GM12878 (cell line): ENCODE measurements at regions not wholly inside any gene's neighbourhood (a gene's known extent, or its start where the extent isn't known, plus 50 kb on each side); places are given as distances from the start of the nearest gene placed in this dataset.

Source experiments
- ATAC-seq: fragments of 200-7000 bp; cut with Tn5 transposase; 3 replicates; pipeline ENCODE4 v1.9.1; 2020; ENCODE audit warnings: mild to moderate bottlenecking, moderate library complexity
- BruUV-seq: library from RNA; stranded (reverse); fragments of 400-500 nt; replicated peaks from 2 replicates; lab custom pipeline; 2021; lab: Mats Ljungman, UMichigan
- CTCF ChIA-PET: fragments of 300-600 bp; sonication (Branson Sonifier 250); formaldehyde crosslinking; extraction: SDS; loops from one replicate; lab custom pipeline; 2021; ENCODE audit warnings: inconsistent platforms; lab: Yijun Ruan, JAX
- POLR2A ChIA-PET: fragments of 350-600 bp; formaldehyde crosslinking; extraction: SDS; loops from one replicate; lab custom pipeline; 2021; ENCODE audit warnings: inconsistent platforms; lab: Charles Lee
- RAD21 ChIA-PET: fragments of 300-600 bp; sonication (Branson Sonifier 250); formaldehyde crosslinking; loops from one replicate; lab custom pipeline; 2023; ENCODE audit warnings: antibody characterized with exemption; ENCODE audit not compliant: unreplicated experiment; lab: Charles Lee
- SMC1A ChIA-PET: fragments of 300-600 bp; sonication (Branson Sonifier 250); formaldehyde crosslinking; loops from one replicate; lab custom pipeline; 2023; ENCODE audit not compliant: unreplicated experiment, uncharacterized antibody; lab: Charles Lee
- DNase-seq: peaks from one replicate; pipeline ENCODE4 v3.0.0-alpha.2; 2011; ENCODE audit warnings: low read depth, low spot score
- FAIRE-seq: peaks from 3 replicates; lab custom pipeline; 2011; peaks lifted over from hg19 to GRCh38; lab: Jason Lieb, UNC
- H2AFZ ChIP-seq: 2 replicates; pipeline ENCODE4 v1.6.0; 2011; ENCODE audit warnings: low read depth, low read length, control low read depth; ENCODE audit not compliant: control insufficient read depth
- H3K27ac ChIP-seq: 2 replicates; pipeline ENCODE4 v1.5.1; 2011; ENCODE audit warnings: control low read depth; ENCODE audit not compliant: control insufficient read depth, insufficient read depth
- H3K27me3 ChIP-seq, 2 experiments: replicated peaks in 1 of 2; 2 replicates each; pipeline versions ENCODE4 v1.6.0 to v1.6.1; 2011; ENCODE audit warnings: low read length in 1 of 2; ENCODE audit not compliant: control insufficient read depth in 2 of 2, insufficient read depth in 2 of 2
- H3K36me3 ChIP-seq, 2 experiments: 2 replicates each; pipeline ENCODE4 v1.5.1; 2011; ENCODE audit warnings: low read length in 1 of 2; ENCODE audit not compliant: control insufficient read depth in 2 of 2, insufficient read depth in 2 of 2
- H3K4me1 ChIP-seq: 2 replicates; pipeline ENCODE4 v1.6.1; 2011; ENCODE audit warnings: mild to moderate bottlenecking, low read length, moderate library complexity, mixed read lengths; ENCODE audit not compliant: control insufficient read depth, insufficient read depth
- H3K4me2 ChIP-seq: 2 replicates; pipeline ENCODE4 v1.6.0; 2011; ENCODE audit warnings: control low read depth; ENCODE audit not compliant: control insufficient read depth, insufficient read depth
- H3K4me3 ChIP-seq: fragments of 200-600 bp; sonication (generic); 2 replicates; pipeline ENCODE4 v1.5.1; 2016
- H3K79me2 ChIP-seq: 2 replicates; pipeline ENCODE4 v1.6.0; 2011; ENCODE audit warnings: low read length; ENCODE audit not compliant: control insufficient read depth, insufficient read depth
- H3K9ac ChIP-seq: 2 replicates; pipeline ENCODE4 v1.8.0; 2011; ENCODE audit warnings: low read length, control low read depth, mixed read lengths; ENCODE audit not compliant: control insufficient read depth, insufficient read depth
- H3K9me3 ChIP-seq: replicated peaks from 3 replicates; pipeline ENCODE4 v1.5.1; 2011; ENCODE audit warnings: mild to moderate bottlenecking, low read length; ENCODE audit not compliant: control insufficient read depth, insufficient read depth
- H4K20me1 ChIP-seq: 2 replicates; pipeline ENCODE4 v1.6.0; 2011; ENCODE audit not compliant: control insufficient read depth, insufficient read depth
- CEBPB ChIP-seq, 2 experiments: fragments of 150-350 bp in 1 of 2; IDR thresholded peaks; 2 replicates each; pipeline ENCODE4 v1.6.1; 2012 to 2014; ENCODE audit warnings: low read depth in 2 of 2, low read length in 2 of 2, borderline replicate concordance in 1 of 2, inconsistent platforms in 1 of 2
- CEBPZ ChIP-seq: fragments of 150-350 bp; IDR thresholded peaks from 2 replicates; pipeline ENCODE4 v1.6.1; 2016; ENCODE audit warnings: low read depth, low read length
- CHD2 ChIP-seq: IDR thresholded peaks from 2 replicates; pipeline ENCODE4 v1.6.1; 2011; ENCODE audit warnings: low read depth, low read length, improper control_type of control experiment, borderline replicate concordance
- HDGF ChIP-seq: fragments of 450-650 bp; IDR thresholded peaks from 2 replicates; pipeline ENCODE4 v1.6.1; 2016; ENCODE audit warnings: antibody characterized with exemption
- MXI1 ChIP-seq: fragments of 150-350 bp; IDR thresholded peaks from 2 replicates; pipeline ENCODE4 v1.6.1; 2011; ENCODE audit warnings: low read depth, mild to moderate bottlenecking, inconsistent platforms, low read length, improper control_type of control experiment
- POLR2AphosphoS2 ChIP-seq: IDR thresholded peaks from 2 replicates; pipeline ENCODE4 v1.6.1; 2011; ENCODE audit warnings: low read depth, mild to moderate bottlenecking, low read length, improper control_type of control experiment, moderate library complexity
- POU2F2 ChIP-seq: IDR thresholded peaks from 3 replicates; pipeline ENCODE4 v1.6.1; 2011; ENCODE audit warnings: low read depth, mild to moderate bottlenecking, low read length, borderline replicate concordance
- SIN3A ChIP-seq: IDR thresholded peaks from 2 replicates; pipeline ENCODE4 v1.6.1; 2012; ENCODE audit warnings: low read depth, low read length, improper control_type of control experiment
- SREBF1 ChIP-seq: IDR thresholded peaks from 2 replicates; pipeline ENCODE4 v1.6.1; 2012; ENCODE audit warnings: mild to moderate bottlenecking, low read length
- STAT1 ChIP-seq: fragments of 450-650 bp; conservative IDR thresholded peaks from 2 replicates; pipeline ENCODE4 v1.6.1; 2014; ENCODE audit warnings: antibody characterized with exemption, mild to moderate bottlenecking
- SUPT20H ChIP-seq: IDR thresholded peaks from 2 replicates; pipeline ENCODE4 v1.6.1; 2011; ENCODE audit warnings: low read depth, mild to moderate bottlenecking, low read length, moderate library complexity, borderline replicate concordance; ENCODE audit not compliant: control insufficient read depth
- ZBTB40 ChIP-seq: fragments of 450-650 bp; IDR thresholded peaks from 2 replicates; pipeline ENCODE4 v1.6.1; 2016; ENCODE audit warnings: mild to moderate bottlenecking, moderate library complexity, borderline replicate concordance
- WGBS: methylation state at CpG from one replicate; pipeline ENCODE4 v1.1.6; 2016; ENCODE audit warnings: low lambda C conversion rate; ENCODE audit not compliant: insufficient replicate concordance, insufficient coverage; ENCODE audit errors: missing lambda C conversion rate; 5-methylcytosine and 5-hydroxymethylcytosine counted together
- in situ Hi-C: fragments of 300-500 bp; cut with MboI; formaldehyde crosslinking; loops from 9 replicates; pipeline ENCODE4 v1.14.3; 2018; ENCODE audit warnings: mixed read lengths
- intact Hi-C: fragments of 100-400 bp; cut with micrococcal nuclease; formaldehyde crosslinking; loops from one replicate; pipeline ENCODE4 v1.14.2; 2022; ENCODE audit not compliant: unreplicated experiment
- TF ChIP-seq, protein P1 (sequence below): fragments of 450-650 bp; formaldehyde crosslinking; IDR thresholded peaks from 2 replicates; pipeline ENCODE4 v1.4.0; 2022; ENCODE audit warnings: mild to moderate bottlenecking, moderate library complexity

- H2AFZ ChIP-seq, result no peak overlapping the region
- no peaks in the 10 kb centered on the region for H3K9me3 ChIP-seq
- no peak overlapping the region for H3K4me3 ChIP-seq
- H3K4me2 ChIP-seq, result no peak overlapping the region
- H3K27me3 ChIP-seq, result no peaks in the 10 kb centered on the region; a peak in 1 of 4 replicates
- FAIRE-seq (no peak), DNase-seq (no peak), ATAC-seq (no peak)
- ChIA-PET POLR2A (no interaction called here), SMC1A (no interaction called here), RAD21 (no interaction called here), CTCF (no interaction called here)
- no peaks in the 10 kb centered on the region for H3K4me1 ChIP-seq
- no peak overlapping the region for H3K9ac ChIP-seq
- intact Hi-C loops (no loop called here), in situ Hi-C loops (no loop called here)
- 27% methylated on average over 6 of the region's 6 CpGs for WGBS
- H3K36me3 ChIP-seq, result no peaks in the 10 kb centered on the region
- no peaks in the 10 kb centered on the region for H3K79me2 ChIP-seq
- no TSS peak for BruUV-seq
- no peak overlapping the region for H3K27ac ChIP-seq
- no peaks in the 10 kb centered on the region for H4K20me1 ChIP-seq
- TF ChIP-seq, protein P1, sequence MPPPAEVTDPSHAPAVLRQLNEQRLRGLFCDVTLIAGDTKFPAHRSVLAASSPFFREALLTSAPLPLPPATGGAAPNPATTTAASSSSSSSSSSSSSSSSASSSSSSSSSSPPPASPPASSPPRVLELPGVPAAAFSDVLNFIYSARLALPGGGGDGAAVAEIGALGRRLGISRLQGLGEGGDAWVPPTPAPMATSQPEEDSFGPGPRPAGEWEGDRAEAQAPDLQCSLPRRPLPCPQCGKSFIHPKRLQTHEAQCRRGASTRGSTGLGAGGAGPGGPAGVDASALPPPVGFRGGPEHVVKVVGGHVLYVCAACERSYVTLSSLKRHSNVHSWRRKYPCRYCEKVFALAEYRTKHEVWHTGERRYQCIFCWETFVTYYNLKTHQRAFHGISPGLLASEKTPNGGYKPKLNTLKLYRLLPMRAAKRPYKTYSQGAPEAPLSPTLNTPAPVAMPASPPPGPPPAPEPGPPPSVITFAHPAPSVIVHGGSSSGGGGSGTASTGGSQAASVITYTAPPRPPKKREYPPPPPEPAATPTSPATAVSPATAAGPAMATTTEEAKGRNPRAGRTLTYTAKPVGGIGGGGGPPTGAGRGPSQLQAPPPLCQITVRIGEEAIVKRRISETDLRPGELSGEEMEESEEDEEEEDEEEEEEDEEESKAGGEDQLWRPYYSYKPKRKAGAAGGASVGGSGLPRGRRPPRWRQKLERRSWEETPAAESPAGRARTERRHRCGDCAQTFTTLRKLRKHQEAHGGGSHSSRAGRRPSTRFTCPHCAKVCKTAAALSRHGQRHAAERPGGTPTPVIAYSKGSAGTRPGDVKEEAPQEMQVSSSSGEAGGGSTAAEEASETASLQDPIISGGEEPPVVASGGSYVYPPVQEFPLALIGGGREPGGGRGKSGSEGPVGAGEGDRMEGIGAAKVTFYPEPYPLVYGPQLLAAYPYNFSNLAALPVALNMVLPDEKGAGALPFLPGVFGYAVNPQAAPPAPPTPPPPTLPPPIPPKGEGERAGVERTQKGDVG (CRISPR knock-in tag), result no peak
- TF ChIP-seq MXI1, result no peak
- TF ChIP-seq SREBF1, result no peak
- no peak for TF ChIP-seq CEBPZ
- no peak for TF ChIP-seq POLR2AphosphoS2
- no peak for TF ChIP-seq ZBTB40
- no peak for TF ChIP-seq SIN3A
- TF ChIP-seq STAT1, result no peak
- TF ChIP-seq HDGF, result no peak
- TF ChIP-seq CHD2, result no peak
- TF ChIP-seq SUPT20H, result no peak
- TF ChIP-seq CEBPB (IDR thresholded peaks at IDR 0.05; ENCODE audit: borderline replicate concordance in 1 of 2, low read depth in 2 of 2, low read length in 2 of 2), result no peak
- no peak for TF ChIP-seq POU2F2
These were observed 153.0 kb upstream of the TWIST2 start for GRCh38 chr2:238694922-238695321.
